ENCODE measurements at regions not wholly inside any gene's neighbourhood (a gene's known extent, or its start where the extent isn't known, plus 50 kb on each side); places are given as distances from the start of the nearest gene placed in this dataset.

DNA sequence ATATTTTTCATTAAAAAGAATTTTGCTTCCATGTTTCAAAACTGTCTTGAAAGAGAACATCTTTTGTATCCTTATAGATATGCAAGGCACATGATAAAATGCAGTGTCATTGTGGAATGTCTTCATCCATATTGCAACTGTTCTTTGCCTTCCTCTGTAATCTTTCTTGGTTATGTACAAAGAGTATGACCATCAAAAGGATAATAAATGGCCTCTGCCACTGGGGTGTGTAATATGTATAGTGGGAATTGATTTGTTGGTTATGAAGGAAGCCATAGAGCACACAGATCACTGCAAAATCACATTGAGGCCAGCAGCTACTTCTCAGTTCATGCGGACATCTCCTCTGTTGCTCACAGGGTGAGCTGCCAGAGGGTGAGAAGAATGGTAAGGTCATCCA is 703.5 kb downstream of the TFAP2A start:
- TF ChIP-seq, protein P1, sequence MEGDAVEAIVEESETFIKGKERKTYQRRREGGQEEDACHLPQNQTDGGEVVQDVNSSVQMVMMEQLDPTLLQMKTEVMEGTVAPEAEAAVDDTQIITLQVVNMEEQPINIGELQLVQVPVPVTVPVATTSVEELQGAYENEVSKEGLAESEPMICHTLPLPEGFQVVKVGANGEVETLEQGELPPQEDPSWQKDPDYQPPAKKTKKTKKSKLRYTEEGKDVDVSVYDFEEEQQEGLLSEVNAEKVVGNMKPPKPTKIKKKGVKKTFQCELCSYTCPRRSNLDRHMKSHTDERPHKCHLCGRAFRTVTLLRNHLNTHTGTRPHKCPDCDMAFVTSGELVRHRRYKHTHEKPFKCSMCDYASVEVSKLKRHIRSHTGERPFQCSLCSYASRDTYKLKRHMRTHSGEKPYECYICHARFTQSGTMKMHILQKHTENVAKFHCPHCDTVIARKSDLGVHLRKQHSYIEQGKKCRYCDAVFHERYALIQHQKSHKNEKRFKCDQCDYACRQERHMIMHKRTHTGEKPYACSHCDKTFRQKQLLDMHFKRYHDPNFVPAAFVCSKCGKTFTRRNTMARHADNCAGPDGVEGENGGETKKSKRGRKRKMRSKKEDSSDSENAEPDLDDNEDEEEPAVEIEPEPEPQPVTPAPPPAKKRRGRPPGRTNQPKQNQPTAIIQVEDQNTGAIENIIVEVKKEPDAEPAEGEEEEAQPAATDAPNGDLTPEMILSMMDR (IDR thresholded peaks at IDR 0.05; ENCODE audit: extremely low read depth in 1 of 2, insufficient read depth in 1 of 2, low read depth in 1 of 2, low read length in 2 of 2) = no peak
- no peak for TF ChIP-seq EZH2 (IDR thresholded peaks at IDR 0.05; ENCODE audit: borderline replicate concordance, low read depth, low read length, severe bottlenecking)
- no peak for TF ChIP-seq POLR2A (IDR thresholded peaks at IDR 0.05; ENCODE audit: low read depth, low read length)
- TF ChIP-seq POLR2AphosphoS5 (IDR thresholded peaks at IDR 0.05; ENCODE audit: insufficient read depth, low read depth, low read length) = no peak
